Common myeloid progenitor, CD34-positive (primary cell): ENCODE measurements at regions not wholly inside any gene's neighbourhood (a gene's known extent, or its start where the extent isn't known, plus 50 kb on each side); places are given as distances from the start of the nearest gene placed in this dataset.

Experiments used
- CTCF ChIA-PET: fragments of 350-600 bp; sonication (Branson Sonifier 250); formaldehyde crosslinking; loops from one replicate; lab custom pipeline; 2021; ENCODE audit warnings: antibody characterized with exemption; lab: Charles Lee
- POLR2A ChIA-PET: fragments of 350-600 bp; sonication (Branson Sonifier 250); formaldehyde crosslinking; loops from one replicate; lab custom pipeline; 2021; ENCODE audit warnings: antibody characterized with exemption; lab: Charles Lee
- DNase-seq, 3 donors: peaks; one replicate each; pipeline versions ENCODE4 v3.0.0 to v3.0.0-alpha.2; 2013
- H3K27ac ChIP-seq, 2 experiments: 1 replicate in 1 of 2; 2 replicates in 1 of 2; pipeline ENCODE4 v1.7.0; 2013; ENCODE audit warnings: inconsistent platforms in 2 of 2, low read length in 2 of 2, mild to moderate bottlenecking in 2 of 2, low read depth in 1 of 2, moderate library complexity in 1 of 2; ENCODE audit not compliant: severe bottlenecking in 2 of 2, insufficient read depth in 1 of 2, poor library complexity in 1 of 2
- H3K27me3 ChIP-seq, 5 experiments: replicated peaks in 2 of 5; 1 replicate in 3 of 5; 2 replicates in 2 of 5; pipeline versions ENCODE4 v1.6.1 to v1.7.0; 2013; ENCODE audit warnings: low read length in 4 of 5, mild to moderate bottlenecking in 2 of 5, moderate library complexity in 2 of 5, inconsistent platforms in 1 of 5; ENCODE audit not compliant: insufficient read depth in 5 of 5, control insufficient read depth in 4 of 5
- H3K36me3 ChIP-seq, 4 experiments: 1 replicate in 2 of 4; 2 replicates in 2 of 4; pipeline versions ENCODE4 v1.6.1 to v1.7.0; 2013; ENCODE audit warnings: low read length in 3 of 4, control low read depth in 1 of 4, mild to moderate bottlenecking in 1 of 4; ENCODE audit not compliant: control insufficient read depth in 4 of 4, insufficient read depth in 4 of 4
- H3K4me1 ChIP-seq, 4 experiments: 1 replicate in 3 of 4; 2 replicates in 1 of 4; pipeline versions ENCODE4 v1.6.1 to v1.7.1; 2013; ENCODE audit warnings: low read length in 3 of 4, mild to moderate bottlenecking in 3 of 4, control low read depth in 1 of 4, inconsistent platforms in 1 of 4, moderate library complexity in 1 of 4; ENCODE audit not compliant: control insufficient read depth in 4 of 4, insufficient read depth in 4 of 4; ENCODE audit errors: control extremely low read depth in 1 of 4
- H3K4me3 ChIP-seq, 7 experiments: 1 replicate in 4 of 7; 2 replicates in 3 of 7; pipeline versions ENCODE4 v1.5.1 to v1.7.0; 2013; ENCODE audit warnings: mild to moderate bottlenecking in 7 of 7, low read length in 6 of 7, moderate library complexity in 6 of 7, inconsistent platforms in 2 of 7, low read depth in 2 of 7, control low read depth in 1 of 7; ENCODE audit not compliant: insufficient read depth in 4 of 7, control insufficient read depth in 1 of 7; ENCODE audit errors: extremely low read depth in 1 of 7
- H3K9me3 ChIP-seq, 5 experiments: 1 replicate in 4 of 5; 2 replicates in 1 of 5; pipeline versions ENCODE4 v1.6.1 to v1.7.1; 2013; ENCODE audit warnings: low read length in 4 of 5, mild to moderate bottlenecking in 2 of 5, inconsistent platforms in 1 of 5, low read depth in 1 of 5, moderate library complexity in 1 of 5; ENCODE audit not compliant: control insufficient read depth in 4 of 5, insufficient read depth in 2 of 5; ENCODE audit errors: control extremely low read depth in 1 of 5
- WGBS: methylation state at CpG from one replicate; pipeline ENCODE4 v1.1.5; 2013; ENCODE audit not compliant: insufficient coverage; 5-methylcytosine and 5-hydroxymethylcytosine counted together

DNA sequence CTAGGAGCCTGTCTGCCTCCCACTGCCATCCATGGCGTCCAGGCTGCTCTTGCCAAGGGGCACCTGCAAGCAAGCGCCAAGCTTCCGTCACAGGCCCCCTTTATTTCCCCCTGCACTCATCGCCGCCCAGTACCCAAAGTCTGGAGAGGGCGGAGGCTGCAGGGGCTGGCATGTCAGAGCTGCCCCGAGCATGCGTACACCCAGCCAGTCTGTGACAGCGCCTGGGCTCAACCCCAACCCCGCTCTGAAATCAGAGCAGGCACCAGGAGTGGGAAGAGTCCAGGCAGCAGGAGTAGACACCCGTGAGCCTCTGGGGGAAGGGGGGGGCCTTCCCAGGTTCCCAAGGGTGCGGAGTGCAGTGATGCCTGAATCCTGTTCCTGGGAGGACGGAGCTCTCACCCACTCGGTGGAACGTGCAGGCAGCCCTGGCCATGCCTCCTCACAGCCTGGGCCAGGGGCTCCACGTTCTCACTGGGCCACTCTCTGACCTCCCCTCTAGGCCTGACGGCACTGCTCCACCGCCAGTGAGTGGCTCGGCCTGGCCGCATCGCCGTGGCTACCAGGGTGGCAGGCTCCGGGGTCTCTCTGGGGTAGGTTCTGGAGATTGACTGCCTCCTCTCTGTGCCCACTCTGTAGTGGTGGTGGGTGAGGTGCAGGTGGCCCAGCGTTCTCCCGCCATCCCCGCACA lies 469.0 kb downstream of the CDH9 start:
- ChIA-PET POLR2A (no interaction called here), CTCF (interaction anchor here (1.0 kb wide), 1 partner anchor 9 kb away, joined by 3 read pairs; no protein-coding TSS in a partner anchor)
- Histone ChIP-seq H3K27me3 (no peaks in the 10 kb centered on the region), H3K27ac (no peak overlapping the region), H3K4me3 (no peak overlapping the region), H3K9me3 (peaks cover 0 to 8% (median 1%) of the 10 kb centered on the region in 5 experiments), H3K4me1 (no peaks in the 10 kb centered on the region), H3K36me3 (no peaks in the 10 kb centered on the region)
- WGBS: 93% methylated on average over 20 of the region's 26 CpGs
- DNase-seq: no peak

DNA sequence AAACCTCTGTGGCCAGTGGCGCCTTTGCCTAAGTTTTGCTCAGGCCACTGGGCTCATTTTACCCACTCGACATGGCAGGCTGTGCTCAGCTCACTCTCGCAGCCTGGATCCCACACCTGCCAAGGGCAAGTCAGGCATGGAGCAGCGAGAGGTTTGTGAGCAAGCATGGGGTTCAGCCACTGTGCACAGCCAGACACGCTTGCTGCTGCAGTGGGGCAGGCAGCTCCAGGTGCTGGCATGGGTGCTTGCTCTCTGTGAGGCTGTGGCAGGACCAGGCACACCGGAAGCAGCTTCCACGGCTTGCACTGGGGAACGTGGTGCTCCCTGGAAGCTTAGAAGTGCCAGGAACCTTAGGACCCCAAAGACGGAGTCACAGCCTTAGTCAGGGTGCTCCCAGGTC lies 470.1 kb downstream of the CDH9 start:
- Histone ChIP-seq H3K27me3 (no peaks in the 10 kb centered on the region), H3K36me3 (no peaks in the 10 kb centered on the region), H3K27ac (no peak overlapping the region), H3K9me3 (peaks cover 0 to 8% (median 1%) of the 10 kb centered on the region in 5 experiments), H3K4me3 (no peak overlapping the region), H3K4me1 (no peaks in the 10 kb centered on the region)
- ChIA-PET CTCF (no interaction called here), POLR2A (no interaction called here)
- WGBS: 91% methylated on average over 9 of the region's 9 CpGs
- no peak for DNase-seq

DNA sequence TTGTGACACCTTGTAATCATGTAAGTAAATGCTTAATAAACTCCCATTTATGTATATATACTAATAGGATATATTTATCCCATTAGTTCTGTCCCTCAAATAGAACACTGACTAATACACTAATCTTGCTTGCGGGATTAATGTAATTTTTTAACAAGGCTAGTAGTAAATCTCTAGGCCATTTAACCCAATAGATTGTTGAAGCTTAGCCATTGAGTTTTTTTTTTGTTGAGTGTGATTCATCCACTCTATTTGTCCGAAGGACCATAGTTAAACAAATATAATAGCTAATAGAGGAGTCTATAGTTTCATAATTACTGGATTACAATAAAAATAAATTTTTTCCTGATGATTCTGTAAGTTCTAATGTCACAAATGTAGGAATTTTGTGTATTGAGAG lies 474.4 kb downstream of the CDH9 start:
- Histone ChIP-seq H3K4me3 (no peak overlapping the region), H3K4me1 (no peaks in the 10 kb centered on the region), H3K9me3 (peaks cover 0 to 8% (median 0%) of the 10 kb centered on the region in 5 experiments), H3K27ac (no peak overlapping the region), H3K27me3 (no peaks in the 10 kb centered on the region), H3K36me3 (no peaks in the 10 kb centered on the region)
- POLR2A ChIA-PET: no interaction called here
- CTCF ChIA-PET: no interaction called here
- DNase-seq: no peak
- no CpG with 5 or more reads among the region's 2 CpGs for WGBS

DNA sequence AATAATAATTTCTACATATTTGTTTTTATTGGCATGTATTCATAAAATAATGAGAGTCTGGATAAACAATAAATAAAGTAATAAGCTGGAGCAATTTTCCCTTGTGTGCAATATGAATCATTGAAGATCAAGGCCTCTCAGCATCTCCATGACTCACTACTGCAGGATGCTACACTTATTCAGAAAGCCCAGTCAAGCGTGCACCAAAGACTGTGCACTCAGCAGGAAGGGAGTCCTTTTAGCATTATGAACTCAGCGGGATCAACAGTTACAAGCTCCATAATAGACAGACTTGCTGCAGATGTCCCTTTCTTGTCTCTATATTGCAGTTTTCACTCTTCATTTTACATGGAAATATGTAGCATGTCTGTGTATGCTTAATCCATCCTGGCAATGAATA lies 485.3 kb downstream of the CDH9 start:
- Histone ChIP-seq H3K27me3 (no peaks in the 10 kb centered on the region), H3K4me3 (no peak overlapping the region), H3K27ac (no peak overlapping the region), H3K36me3 (no peaks in the 10 kb centered on the region), H3K9me3 (no peaks in the 10 kb centered on the region), H3K4me1 (no peaks in the 10 kb centered on the region)
- WGBS: 100% methylated on average over 1 of the region's 2 CpGs
- POLR2A ChIA-PET: no interaction called here
- no peak for DNase-seq
- CTCF ChIA-PET: no interaction called here

DNA sequence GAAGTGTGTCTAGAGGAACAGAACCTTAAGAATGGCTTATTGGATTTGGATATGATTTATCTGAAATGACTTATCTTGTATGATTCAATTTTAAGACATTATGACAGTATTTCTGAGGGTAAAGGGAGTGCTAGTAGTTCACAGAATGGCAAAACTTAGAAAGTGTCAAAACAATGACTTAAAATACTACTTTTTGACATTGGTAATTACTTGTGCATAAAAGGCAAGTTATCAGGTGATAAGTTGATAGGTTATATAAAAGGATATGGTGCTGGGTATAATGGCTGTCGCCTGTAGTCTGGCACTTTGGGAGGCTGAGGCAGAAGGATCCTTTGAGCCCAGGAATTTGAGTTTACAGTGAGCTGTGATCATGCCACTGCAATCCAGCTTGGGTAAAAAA lies 494.4 kb downstream of the CDH9 start:
- no peak overlapping the region for H3K4me3 ChIP-seq
- 100% methylated on average over 1 of the region's 1 CpG for WGBS
- no peak for DNase-seq
- H3K36me3 ChIP-seq: no peaks in the 10 kb centered on the region
- no peaks in the 10 kb centered on the region for H3K27me3 ChIP-seq
- H3K27ac ChIP-seq: no peak overlapping the region
- no peaks in the 10 kb centered on the region for H3K9me3 ChIP-seq
- ChIA-PET POLR2A (no interaction called here), CTCF (no interaction called here)
- H3K4me1 ChIP-seq: no peaks in the 10 kb centered on the region

DNA sequence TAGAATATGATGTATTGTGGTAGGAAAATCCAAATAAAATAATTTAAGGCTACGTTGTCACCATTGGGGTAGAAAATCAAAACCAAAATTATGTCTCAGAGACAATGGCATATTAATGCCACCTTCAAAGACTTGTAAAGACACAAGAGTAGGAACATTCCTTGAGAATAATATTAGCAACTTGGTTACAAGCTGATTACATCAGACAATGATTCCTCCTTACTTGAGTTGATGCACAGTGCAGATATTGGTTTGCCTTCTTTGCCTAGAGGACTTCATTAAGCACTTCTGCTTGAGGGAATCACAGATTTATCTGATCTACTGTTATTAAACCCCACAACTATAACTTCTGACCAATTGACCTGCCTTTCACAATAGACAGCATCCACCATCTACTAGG lies 500.2 kb downstream of the CDH9 start:
- H3K4me1 ChIP-seq: no peaks in the 10 kb centered on the region
- no CpG with 5 or more reads among the region's 1 CpG for WGBS
- no peaks in the 10 kb centered on the region for H3K36me3 ChIP-seq
- H3K27me3 ChIP-seq: no peaks in the 10 kb centered on the region
- no peak overlapping the region for H3K4me3 ChIP-seq
- CTCF ChIA-PET: no interaction called here
- DNase-seq: no peak
- H3K27ac ChIP-seq: no peak overlapping the region
- POLR2A ChIA-PET: no interaction called here
- peaks cover 0 to 2% (median 0%) of the 10 kb centered on the region in 5 experiments for H3K9me3 ChIP-seq

DNA sequence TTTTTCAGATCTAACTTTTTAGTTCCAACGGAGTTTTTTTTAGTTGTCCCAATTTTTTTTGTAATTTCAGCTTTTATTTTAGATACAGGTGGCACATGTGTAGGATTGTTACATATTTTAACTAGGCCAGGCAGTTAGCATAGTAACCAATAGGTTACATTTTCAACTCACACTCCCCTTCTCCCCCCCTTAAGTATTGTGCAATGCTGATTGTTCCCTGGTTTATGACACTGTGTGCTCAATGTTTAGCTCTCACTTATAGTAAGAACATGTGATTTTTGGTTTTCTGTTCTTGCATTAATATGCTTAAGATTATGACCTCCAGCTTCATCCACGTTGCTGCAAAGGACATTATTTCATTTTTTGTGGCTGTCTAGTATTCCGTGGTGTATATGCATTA lies 503.2 kb downstream of the CDH9 start:
- H3K27me3 ChIP-seq: no peaks in the 10 kb centered on the region
- DNase-seq: no peak
- no peaks in the 10 kb centered on the region for H3K4me1 ChIP-seq
- H3K4me3 ChIP-seq: no peak overlapping the region
- CTCF ChIA-PET: interaction anchor here (0.8 kb wide), 1 partner anchor 35 kb away, joined by 3 read pairs; no protein-coding TSS in a partner anchor
- no peak overlapping the region for H3K27ac ChIP-seq
- 0% methylated on average over 1 of the region's 3 CpGs for WGBS
- POLR2A ChIA-PET: no interaction called here
- H3K36me3 ChIP-seq: no peaks in the 10 kb centered on the region
- peaks cover 0 to 2% (median 0%) of the 10 kb centered on the region in 5 experiments for H3K9me3 ChIP-seq
